Mucosa of stomach (tissue), 1 donor: ENCODE measurements at regions not wholly inside any gene's neighbourhood (a gene's known extent, or its start where the extent isn't known, plus 50 kb on each side); places are given as distances from the start of the nearest gene placed in this dataset.

Experiments
- H3K27me3 ChIP-seq: one replicate; pipeline ENCODE4 v1.7.0; 2013; ENCODE audit warnings: mild to moderate bottlenecking, low read length; ENCODE audit not compliant: control insufficient read depth, insufficient read depth
- H3K36me3 ChIP-seq: one replicate; pipeline ENCODE4 v1.7.0; 2013; ENCODE audit warnings: low read length; ENCODE audit not compliant: control insufficient read depth, insufficient read depth
- H3K4me1 ChIP-seq: one replicate; pipeline ENCODE4 v1.7.0; 2013; ENCODE audit warnings: mild to moderate bottlenecking, low read length; ENCODE audit not compliant: control insufficient read depth, insufficient read depth
- H3K4me3 ChIP-seq: one replicate; pipeline ENCODE4 v1.7.0; 2013; ENCODE audit warnings: low read length
- H3K9ac ChIP-seq: one replicate; pipeline ENCODE4 v1.7.0; 2013; ENCODE audit warnings: mild to moderate bottlenecking, low read length, moderate library complexity
- H3K9me3 ChIP-seq: one replicate; pipeline ENCODE4 v1.7.0; 2013; ENCODE audit warnings: mild to moderate bottlenecking, low read length, moderate library complexity; ENCODE audit not compliant: control insufficient read depth
- donor health status: Pancreatic carcinoma.

- H3K9me3 ChIP-seq: no peaks in the 10 kb centered on the region
- no peaks in the 10 kb centered on the region for H3K27me3 ChIP-seq
- H3K9ac ChIP-seq: no peak overlapping the region
- no peak overlapping the region for H3K4me3 ChIP-seq
- H3K4me1 ChIP-seq: no peaks in the 10 kb centered on the region
- no peaks in the 10 kb centered on the region for H3K36me3 ChIP-seq
Observed at GRCh38 chr6:1020837-1021236, 291.1 kb upstream of the FOXQ1 start.

DNA sequence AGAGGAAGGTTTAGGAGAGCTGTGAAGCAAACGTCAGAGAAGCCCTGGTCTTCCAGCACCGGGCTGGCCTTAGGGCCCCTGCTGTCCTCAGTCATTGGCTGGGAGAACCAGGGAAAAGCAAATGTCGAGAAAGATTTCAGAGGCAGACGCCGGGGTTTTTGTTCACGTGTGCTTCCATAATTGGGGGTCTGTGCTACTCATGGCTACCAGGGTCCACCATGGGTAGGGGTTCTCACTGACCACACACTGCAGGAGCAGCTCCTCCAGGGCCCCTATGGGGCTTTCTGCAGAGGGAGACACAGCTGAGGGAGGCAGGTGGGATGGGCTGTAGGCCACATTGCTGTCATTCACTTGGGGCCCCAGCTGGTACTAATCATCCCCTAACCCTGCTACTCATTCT, 291.8 kb upstream of the FOXQ1 start:
- no peak overlapping the region for H3K4me3 ChIP-seq
- no peaks in the 10 kb centered on the region for H3K36me3 ChIP-seq
- no peaks in the 10 kb centered on the region for H3K9me3 ChIP-seq
- no peak overlapping the region for H3K9ac ChIP-seq
- H3K27me3 ChIP-seq: no peaks in the 10 kb centered on the region
- no peaks in the 10 kb centered on the region for H3K4me1 ChIP-seq

- no peak overlapping the region for H3K9ac ChIP-seq
- no peak overlapping the region for H3K4me3 ChIP-seq
- H3K27me3 ChIP-seq: no peaks in the 10 kb centered on the region
- no peaks in the 10 kb centered on the region for H3K4me1 ChIP-seq
- no peaks in the 10 kb centered on the region for H3K36me3 ChIP-seq
- H3K9me3 ChIP-seq: no peaks in the 10 kb centered on the region
Observed at GRCh38 chr6:1018041-1018440, 293.9 kb upstream of the FOXQ1 start.

GRCh38 chr6:1016329-1017302, 295.3 kb upstream of the FOXQ1 start:
- H3K9me3 ChIP-seq: no peaks in the 10 kb centered on the region
- H3K4me1 ChIP-seq: no peaks in the 10 kb centered on the region

DNA sequence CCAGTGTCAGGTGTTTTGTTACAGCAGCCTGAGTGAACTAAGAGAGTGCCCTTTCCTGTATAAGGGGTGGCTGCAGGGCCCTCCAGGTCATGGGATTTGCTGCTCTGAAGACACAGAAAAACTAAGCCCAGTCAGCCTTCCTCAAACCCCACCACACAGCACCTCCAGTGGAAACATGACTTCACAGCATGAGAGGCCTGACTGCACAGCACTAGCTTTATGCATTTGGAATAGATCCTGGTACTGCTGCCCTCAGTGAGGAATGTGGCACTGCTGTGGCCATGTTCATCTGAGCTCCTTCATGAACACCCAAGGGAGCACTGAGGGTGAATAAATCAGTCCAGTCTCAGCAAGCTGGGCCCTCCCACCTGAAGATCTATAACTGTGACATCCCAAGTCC, 296.1 kb upstream of the FOXQ1 start:
- no peaks in the 10 kb centered on the region for H3K36me3 ChIP-seq
- H3K4me3 ChIP-seq: no peak overlapping the region
- no peak overlapping the region for H3K9ac ChIP-seq
- H3K9me3 ChIP-seq: no peaks in the 10 kb centered on the region
- H3K27me3 ChIP-seq: no peaks in the 10 kb centered on the region
- H3K4me1 ChIP-seq: no peaks in the 10 kb centered on the region

More at GRCh38 chr6:1016329-1017302, 295.3 kb upstream of the FOXQ1 start:
- Histone ChIP-seq H3K4me3 (no peak overlapping the region), H3K27me3 (no peaks in the 10 kb centered on the region), H3K36me3 (no peaks in the 10 kb centered on the region), H3K9ac (no peak overlapping the region)

- H3K36me3 ChIP-seq: no peaks in the 10 kb centered on the region
- no peaks in the 10 kb centered on the region for H3K27me3 ChIP-seq
- H3K9ac ChIP-seq: no peak overlapping the region
- no peaks in the 10 kb centered on the region for H3K4me1 ChIP-seq
- no peak overlapping the region for H3K4me3 ChIP-seq
- H3K9me3 ChIP-seq: no peaks in the 10 kb centered on the region
Observed at GRCh38 chr6:1014431-1014807, 297.5 kb upstream of the FOXQ1 start.

DNA sequence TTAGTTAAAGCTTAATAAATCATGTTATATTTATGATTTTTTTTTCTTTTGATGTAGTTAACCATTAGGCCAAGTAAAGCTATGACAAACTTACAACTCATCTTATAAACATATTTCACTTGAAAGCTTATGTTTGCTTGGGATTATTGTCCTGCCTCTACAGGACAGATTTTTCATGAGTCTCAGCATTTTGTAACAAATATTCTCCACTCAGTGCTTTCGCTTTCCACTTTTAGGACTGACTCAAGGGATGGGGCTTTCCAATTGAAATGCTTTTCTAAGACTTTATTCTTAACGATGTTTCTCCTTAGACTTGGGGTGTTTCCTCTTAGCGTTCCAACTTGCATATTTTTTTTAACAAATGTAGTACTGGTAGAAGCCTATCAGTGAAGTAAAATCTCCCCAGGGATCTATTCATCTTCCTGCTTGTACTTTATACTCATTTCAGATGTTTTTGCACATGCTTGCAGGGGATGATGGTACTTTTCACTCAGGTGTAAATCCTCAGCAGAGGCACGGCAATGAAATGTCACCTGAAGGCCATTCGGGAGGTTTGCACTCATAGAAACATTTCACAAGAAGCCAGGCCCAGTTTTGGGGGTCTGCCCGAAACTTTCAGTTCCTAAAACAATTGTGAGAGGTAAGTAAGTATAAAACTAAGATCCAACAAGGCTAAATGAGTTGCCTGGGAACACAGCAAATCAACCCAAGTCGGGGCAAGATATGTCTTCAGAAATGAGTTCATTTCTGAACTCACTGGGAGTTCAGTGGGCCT, 298.1 kb upstream of the FOXQ1 start:
- no peaks in the 10 kb centered on the region for H3K4me1 ChIP-seq
- no peak overlapping the region for H3K9ac ChIP-seq
- H3K9me3 ChIP-seq: no peaks in the 10 kb centered on the region
- H3K4me3 ChIP-seq: no peak overlapping the region
- no peaks in the 10 kb centered on the region for H3K27me3 ChIP-seq
- no peaks in the 10 kb centered on the region for H3K36me3 ChIP-seq

GRCh38 chr6:1009103-1009502, 302.8 kb upstream of the FOXQ1 start:
- Histone ChIP-seq H3K4me1 (no peaks in the 10 kb centered on the region), H3K9ac (no peak overlapping the region), H3K36me3 (no peaks in the 10 kb centered on the region), H3K27me3 (no peaks in the 10 kb centered on the region), H3K9me3 (no peaks in the 10 kb centered on the region), H3K4me3 (no peak overlapping the region)

DNA sequence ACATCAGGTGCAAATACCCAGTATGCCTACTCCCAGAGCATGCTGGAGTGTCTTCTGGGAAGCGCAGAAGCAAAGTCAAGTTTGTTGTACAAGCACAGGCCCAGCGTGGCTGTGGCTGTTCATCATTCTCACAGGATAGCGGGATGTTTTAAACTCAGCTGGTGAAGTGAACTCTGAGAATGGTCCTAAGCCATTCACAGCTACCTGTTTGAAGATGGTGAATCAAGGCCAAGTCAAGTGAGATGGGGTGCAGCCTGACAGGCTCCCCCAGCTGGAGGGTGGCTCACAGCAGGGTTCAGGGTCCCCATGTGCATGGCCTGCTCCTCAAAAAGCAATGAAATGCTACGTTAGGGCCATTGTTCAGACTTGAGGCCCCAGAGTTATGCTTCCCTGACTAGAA, 304.7 kb upstream of the FOXQ1 start:
- no peak overlapping the region for H3K9ac ChIP-seq
- no peaks in the 10 kb centered on the region for H3K36me3 ChIP-seq
- no peaks in the 10 kb centered on the region for H3K27me3 ChIP-seq
- no peak overlapping the region for H3K4me3 ChIP-seq
- no peaks in the 10 kb centered on the region for H3K9me3 ChIP-seq
- no peaks in the 10 kb centered on the region for H3K4me1 ChIP-seq

DNA sequence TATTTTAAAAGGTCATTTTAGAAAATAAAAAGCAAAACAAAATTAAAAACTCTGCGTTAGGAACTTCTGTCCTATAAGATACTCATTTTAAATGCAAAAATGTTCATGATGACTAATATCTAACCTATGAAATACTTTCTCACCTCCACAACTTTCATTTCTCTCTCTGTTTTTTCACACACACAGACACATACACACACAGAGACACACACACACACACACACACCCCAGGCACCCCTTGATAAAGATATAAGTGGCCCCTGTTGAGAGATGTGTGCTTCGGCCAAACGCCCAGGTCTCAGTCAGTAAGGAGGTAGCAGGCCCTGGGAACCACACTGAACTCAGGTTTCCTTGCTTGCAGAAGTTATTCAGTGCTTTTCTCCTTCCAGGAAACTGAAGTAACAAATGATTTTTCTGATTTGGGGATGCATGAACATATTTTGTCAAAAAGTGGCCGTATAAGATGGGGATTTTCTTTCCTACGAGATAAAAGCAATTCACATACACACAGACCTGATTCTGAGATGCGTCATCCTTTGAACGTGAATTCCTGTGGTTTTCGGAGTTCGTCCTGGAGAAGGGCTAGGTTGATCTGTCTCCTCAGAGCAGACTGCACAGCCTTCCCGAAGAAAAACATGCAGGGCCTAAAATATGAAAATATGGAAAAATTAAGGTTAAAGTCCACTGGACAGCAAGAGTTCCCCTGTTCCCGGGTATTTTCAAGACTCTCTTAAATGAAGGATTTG, 306.8 kb upstream of the FOXQ1 start:
- Histone ChIP-seq H3K27me3 (no peaks in the 10 kb centered on the region), H3K4me1 (no peaks in the 10 kb centered on the region), H3K9ac (no peak overlapping the region), H3K36me3 (no peaks in the 10 kb centered on the region), H3K9me3 (no peaks in the 10 kb centered on the region), H3K4me3 (no peak overlapping the region)

- H3K4me3 ChIP-seq: no peak overlapping the region
- no peaks in the 10 kb centered on the region for H3K9me3 ChIP-seq
- H3K27me3 ChIP-seq: no peaks in the 10 kb centered on the region
- H3K9ac ChIP-seq: no peak overlapping the region
- no peaks in the 10 kb centered on the region for H3K4me1 ChIP-seq
- no peaks in the 10 kb centered on the region for H3K36me3 ChIP-seq
Observed at GRCh38 chr6:1003394-1004160, 308.3 kb upstream of the FOXQ1 start.
